IPS-15b (cell line): ENCODE measurements at regions not wholly inside any gene's neighbourhood (a gene's known extent, or its start where the extent isn't known, plus 50 kb on each side); places are given as distances from the start of the nearest gene placed in this dataset.

Source experiments
- H3K27me3 ChIP-seq: one replicate; pipeline ENCODE4 v1.6.1; 2013; ENCODE audit warnings: low read length; ENCODE audit not compliant: control insufficient read depth, insufficient read depth
- H3K36me3 ChIP-seq: one replicate; pipeline ENCODE4 v1.6.1; 2013; ENCODE audit warnings: low read length; ENCODE audit not compliant: control insufficient read depth, insufficient read depth
- H3K4me1 ChIP-seq: one replicate; pipeline ENCODE4 v1.6.1; 2013; ENCODE audit warnings: mild to moderate bottlenecking, low read length; ENCODE audit not compliant: control insufficient read depth, insufficient read depth
- H3K4me3 ChIP-seq: one replicate; pipeline ENCODE4 v1.5.1; 2013; ENCODE audit warnings: low read depth, low read length
- H3K9ac ChIP-seq: one replicate; pipeline ENCODE4 v1.6.1; 2013; ENCODE audit warnings: low read depth, mild to moderate bottlenecking, low read length
- H3K9me3 ChIP-seq: one replicate; pipeline ENCODE4 v1.6.1; 2013; ENCODE audit warnings: mild to moderate bottlenecking, low read length; ENCODE audit not compliant: control insufficient read depth, insufficient read depth

DNA sequence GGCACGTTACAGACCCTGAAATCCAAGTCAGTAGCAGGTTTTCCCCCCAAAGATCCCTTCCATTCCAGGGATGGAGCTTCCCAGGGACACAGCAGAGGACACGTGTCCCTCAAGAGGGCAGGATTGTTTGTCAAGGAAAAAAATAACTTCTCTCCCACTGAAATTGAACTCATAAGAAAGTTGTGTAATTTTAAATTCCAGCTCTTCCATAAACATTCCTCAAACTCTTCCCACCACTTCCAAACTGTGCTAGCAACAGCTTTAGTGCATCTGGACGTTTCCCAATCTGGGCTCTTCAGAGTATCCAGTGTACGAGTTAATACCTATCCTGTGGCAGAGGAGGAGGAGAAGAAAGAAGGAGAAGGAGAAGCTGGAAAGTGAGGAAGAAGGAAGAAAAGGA lies 79.6 kb downstream of the PSMG1 start:
- Histone ChIP-seq H3K4me1 (no peaks in the 10 kb centered on the region), H3K9me3 (no peaks in the 10 kb centered on the region), H3K27me3 (no peaks in the 10 kb centered on the region), H3K36me3 (no peaks in the 10 kb centered on the region), H3K4me3 (no peak overlapping the region), H3K9ac (no peak overlapping the region)

DNA sequence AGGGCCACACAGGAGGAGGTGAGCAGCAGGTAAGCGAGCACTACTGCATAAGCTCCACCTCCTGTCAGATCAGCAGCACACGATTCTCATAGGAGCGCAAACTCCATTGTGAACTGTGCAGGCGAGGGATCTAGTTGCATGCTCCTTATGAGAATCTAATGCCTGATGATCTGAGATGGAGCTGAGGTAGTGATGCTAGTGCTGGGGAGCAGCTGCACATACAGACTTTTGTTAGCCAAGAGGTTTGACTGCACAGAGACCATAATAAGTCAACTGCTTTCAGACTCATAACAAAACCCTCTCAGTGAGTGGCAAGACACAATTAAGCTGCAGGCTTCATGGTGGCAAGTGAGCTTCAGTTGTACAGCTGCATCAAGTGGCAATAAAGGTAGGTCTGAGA lies 83.4 kb downstream of the PSMG1 start:
- no peaks in the 10 kb centered on the region for H3K9me3 ChIP-seq
- peaks cover 6% of the 10 kb centered on the region for H3K4me1 ChIP-seq
- no peaks in the 10 kb centered on the region for H3K27me3 ChIP-seq
- H3K9ac ChIP-seq: no peak overlapping the region
- no peaks in the 10 kb centered on the region for H3K36me3 ChIP-seq
- H3K4me3 ChIP-seq: no peak overlapping the region

DNA sequence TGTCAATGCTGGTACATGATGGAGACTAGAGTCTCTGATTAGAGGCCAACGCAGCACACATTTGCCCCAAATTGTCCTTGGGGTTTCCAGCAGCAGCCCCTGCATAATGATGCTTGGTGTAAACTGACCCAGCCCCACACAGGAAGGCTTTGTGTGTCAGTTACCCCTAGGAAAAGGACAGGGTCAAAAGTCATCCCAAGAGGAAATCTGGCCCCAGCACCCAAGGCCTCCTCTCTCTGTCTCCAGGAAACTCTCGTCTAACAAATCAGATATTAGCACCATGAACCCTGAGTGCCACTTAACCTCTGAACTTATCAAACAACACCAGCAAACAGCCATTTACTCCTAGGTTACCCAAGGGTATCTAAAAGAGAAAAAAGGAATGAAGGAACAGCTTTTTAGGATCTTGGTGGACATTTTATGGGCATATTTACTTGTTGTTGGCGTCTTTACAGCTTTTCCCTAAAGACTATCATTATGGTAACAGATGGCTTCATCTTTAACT lies 84.5 kb downstream of the PSMG1 start:
- H3K9me3 ChIP-seq: no peaks in the 10 kb centered on the region
- no peak overlapping the region for H3K9ac ChIP-seq
- no peak overlapping the region for H3K4me3 ChIP-seq
- peaks cover 6% of the 10 kb centered on the region for H3K4me1 ChIP-seq
- H3K27me3 ChIP-seq: no peaks in the 10 kb centered on the region
- no peaks in the 10 kb centered on the region for H3K36me3 ChIP-seq

DNA sequence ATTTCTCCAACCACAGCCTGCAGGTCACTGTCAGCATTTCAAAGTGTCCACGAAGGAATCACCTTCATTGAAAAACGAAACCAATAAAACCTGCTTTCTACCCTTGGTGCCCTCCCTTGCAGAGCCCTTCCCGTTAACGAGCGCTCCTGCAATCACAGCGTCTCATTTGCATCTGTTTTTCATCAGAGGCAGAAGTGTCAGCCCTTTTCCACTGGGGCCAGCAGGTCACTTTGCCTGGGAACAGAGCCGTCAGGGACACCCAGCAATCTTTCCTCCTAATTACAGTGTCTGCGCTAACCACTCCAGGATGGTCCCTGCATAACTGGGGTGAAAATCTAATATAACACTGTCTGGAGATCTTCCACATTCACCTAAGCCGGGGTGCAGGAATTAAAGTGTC lies 85.3 kb downstream of the PSMG1 start:
- Histone ChIP-seq H3K9me3 (no peaks in the 10 kb centered on the region), H3K4me1 (peaks cover 6% of the 10 kb centered on the region)

DNA sequence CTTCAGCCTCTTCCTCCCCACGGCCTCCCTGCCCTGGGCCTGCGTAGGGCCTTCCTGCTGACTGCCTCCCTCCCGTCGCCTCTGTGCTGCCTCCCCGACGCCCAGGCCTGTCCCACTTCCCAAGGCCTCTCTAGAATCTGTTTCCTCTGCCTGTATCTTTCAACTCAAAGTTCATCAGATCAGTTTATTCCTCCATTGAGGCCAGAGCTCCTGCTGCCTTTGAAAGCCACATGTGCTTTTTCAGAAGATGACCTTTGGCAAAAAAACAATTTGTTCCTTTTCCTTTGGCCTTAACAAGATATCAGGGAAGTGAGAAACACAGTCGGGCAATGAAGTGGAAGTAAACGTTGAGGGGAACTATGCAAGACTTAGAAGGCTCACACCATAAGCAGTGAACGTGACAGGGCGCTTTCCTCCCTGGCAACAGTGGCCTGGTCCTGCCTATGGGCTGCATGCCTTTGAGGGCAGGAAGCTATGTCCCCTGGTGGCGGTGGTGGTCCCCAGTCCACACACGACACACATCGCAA lies 85.9 kb downstream of the PSMG1 start:
- H3K4me3 ChIP-seq: no peak overlapping the region
- no peaks in the 10 kb centered on the region for H3K9me3 ChIP-seq
- H3K27me3 ChIP-seq: no peaks in the 10 kb centered on the region
- H3K4me1 ChIP-seq: peaks cover 6% of the 10 kb centered on the region
- H3K36me3 ChIP-seq: no peaks in the 10 kb centered on the region
- no peak overlapping the region for H3K9ac ChIP-seq

More for the DNA sequence above, 85.3 kb downstream of the PSMG1 start:
- no peak overlapping the region for H3K9ac ChIP-seq
- no peaks in the 10 kb centered on the region for H3K36me3 ChIP-seq
- H3K27me3 ChIP-seq: no peaks in the 10 kb centered on the region
- H3K4me3 ChIP-seq: no peak overlapping the region

DNA sequence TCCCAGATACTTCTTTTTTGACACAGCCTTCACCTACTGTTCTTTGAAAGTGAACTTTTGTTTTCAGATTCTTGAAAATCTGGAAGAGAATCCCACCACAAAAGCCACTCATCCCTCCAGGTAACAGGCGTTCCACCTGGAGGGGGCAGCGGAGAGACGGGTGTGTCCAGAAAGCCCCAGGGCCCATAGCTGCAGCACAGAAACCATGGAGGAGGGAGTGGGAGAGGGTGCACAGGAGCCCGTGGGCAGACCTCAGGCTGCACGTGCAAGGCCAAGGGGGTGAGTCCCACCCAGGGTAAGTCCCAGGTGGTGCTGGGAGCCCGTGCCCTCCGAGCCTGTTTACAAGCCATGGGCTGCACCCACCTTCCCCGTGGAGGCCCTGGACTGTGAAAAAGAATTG lies 86.5 kb downstream of the PSMG1 start:
- Histone ChIP-seq H3K9ac (no peak overlapping the region), H3K9me3 (no peaks in the 10 kb centered on the region), H3K4me3 (no peak overlapping the region), H3K4me1 (peaks cover 6% of the 10 kb centered on the region), H3K27me3 (no peaks in the 10 kb centered on the region), H3K36me3 (no peaks in the 10 kb centered on the region)

DNA sequence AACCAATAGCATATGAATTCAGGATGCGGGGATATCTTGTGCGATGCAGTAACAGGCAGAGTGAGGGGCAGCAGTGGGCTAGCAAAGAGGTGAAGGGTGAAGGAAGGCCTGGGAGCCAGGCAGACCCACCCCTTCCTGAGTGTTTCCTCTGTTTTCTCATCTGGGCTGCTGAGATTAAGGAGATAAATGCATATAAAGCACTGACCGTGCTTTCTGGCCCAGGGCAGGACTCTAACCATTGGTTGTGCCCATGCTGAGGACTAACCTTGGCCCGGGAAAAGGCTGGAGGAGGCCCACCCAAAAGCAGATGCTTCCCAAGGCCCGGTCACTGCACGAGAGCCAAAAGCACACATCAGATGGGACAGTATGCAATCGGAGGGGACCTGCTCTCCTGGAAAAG lies 87.6 kb downstream of the PSMG1 start:
- H3K27me3 ChIP-seq: no peaks in the 10 kb centered on the region
- H3K9me3 ChIP-seq: no peaks in the 10 kb centered on the region
- no peak overlapping the region for H3K9ac ChIP-seq
- H3K36me3 ChIP-seq: no peaks in the 10 kb centered on the region
- no peak overlapping the region for H3K4me3 ChIP-seq
- H3K4me1 ChIP-seq: peaks cover 6% of the 10 kb centered on the region

DNA sequence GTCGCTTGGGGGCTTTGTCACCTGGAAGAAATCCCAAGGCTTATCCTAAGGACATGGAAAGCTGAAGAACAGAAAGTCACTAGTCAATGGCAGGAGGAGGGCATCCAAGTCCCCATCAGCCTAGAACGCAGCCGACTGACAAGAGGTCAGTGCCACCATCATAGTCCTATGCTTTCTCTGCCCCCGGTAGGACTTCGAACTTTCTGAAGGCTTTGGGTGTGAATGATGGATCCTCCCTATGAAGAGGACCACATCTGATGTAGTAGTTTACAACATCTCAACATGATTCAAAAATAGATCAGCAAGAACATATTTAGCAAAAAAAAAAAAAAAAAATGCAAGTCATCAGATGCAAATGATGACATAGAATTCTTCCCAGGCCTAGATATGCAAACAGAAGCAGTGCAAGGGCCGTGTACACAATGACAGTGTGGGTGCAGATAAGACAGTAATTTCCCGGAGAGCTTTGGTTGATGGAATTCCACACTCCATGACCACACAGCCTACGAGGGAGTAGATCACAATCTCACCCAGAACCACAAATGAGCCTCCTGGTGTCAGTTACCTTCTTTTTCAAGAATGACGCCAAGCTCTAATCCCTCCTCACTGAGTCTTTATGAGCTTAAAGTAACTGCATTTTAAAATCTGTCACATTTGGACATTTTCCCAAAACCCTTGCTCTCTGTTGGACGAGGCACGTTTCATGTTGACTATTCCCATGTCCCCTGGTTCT lies 88.2 kb downstream of the PSMG1 start:
- H3K4me1 ChIP-seq: peaks cover 6% of the 10 kb centered on the region
- H3K27me3 ChIP-seq: no peaks in the 10 kb centered on the region

DNA sequence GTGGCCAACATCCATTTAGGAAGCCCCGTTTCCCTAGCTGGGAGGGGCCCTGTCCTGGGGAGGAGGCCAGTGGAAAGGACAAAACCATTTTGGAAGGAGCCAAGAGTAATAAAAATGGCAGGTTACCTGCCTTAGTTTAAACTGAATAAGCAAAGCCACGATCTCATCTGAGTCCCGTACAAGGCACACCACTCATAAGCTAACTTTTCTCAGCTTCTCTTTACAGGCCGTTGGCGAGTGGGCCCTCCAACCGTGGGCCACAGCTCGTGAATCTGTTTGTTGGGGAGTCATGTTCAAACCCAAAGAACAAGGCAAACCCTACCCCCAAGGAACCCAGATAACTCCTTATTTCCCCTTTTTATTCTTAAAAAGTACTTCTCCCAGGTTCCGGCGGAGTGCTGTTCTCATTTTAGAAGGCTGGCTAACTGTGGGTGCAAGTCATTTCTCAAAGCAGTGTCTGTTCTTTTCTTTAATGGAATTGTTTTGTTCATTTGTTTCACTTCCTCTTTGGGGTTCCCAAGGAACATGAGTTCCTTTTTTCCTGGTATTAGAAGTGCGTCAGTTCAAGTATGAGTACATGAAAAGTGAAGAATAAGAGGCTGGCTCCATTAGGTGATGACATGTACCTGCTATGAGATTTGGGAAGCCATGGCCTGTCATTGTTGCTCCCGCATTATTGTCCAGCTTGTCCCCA lies 89.0 kb downstream of the PSMG1 start:
- no peak overlapping the region for H3K4me3 ChIP-seq
- H3K9ac ChIP-seq: no peak overlapping the region
- peaks cover 6% of the 10 kb centered on the region for H3K4me1 ChIP-seq
- no peaks in the 10 kb centered on the region for H3K9me3 ChIP-seq
- no peaks in the 10 kb centered on the region for H3K36me3 ChIP-seq
- H3K27me3 ChIP-seq: no peaks in the 10 kb centered on the region

More for the DNA sequence above, 88.2 kb downstream of the PSMG1 start:
- Histone ChIP-seq H3K36me3 (no peaks in the 10 kb centered on the region), H3K4me3 (no peak overlapping the region), H3K9me3 (no peaks in the 10 kb centered on the region), H3K9ac (no peak overlapping the region)

DNA sequence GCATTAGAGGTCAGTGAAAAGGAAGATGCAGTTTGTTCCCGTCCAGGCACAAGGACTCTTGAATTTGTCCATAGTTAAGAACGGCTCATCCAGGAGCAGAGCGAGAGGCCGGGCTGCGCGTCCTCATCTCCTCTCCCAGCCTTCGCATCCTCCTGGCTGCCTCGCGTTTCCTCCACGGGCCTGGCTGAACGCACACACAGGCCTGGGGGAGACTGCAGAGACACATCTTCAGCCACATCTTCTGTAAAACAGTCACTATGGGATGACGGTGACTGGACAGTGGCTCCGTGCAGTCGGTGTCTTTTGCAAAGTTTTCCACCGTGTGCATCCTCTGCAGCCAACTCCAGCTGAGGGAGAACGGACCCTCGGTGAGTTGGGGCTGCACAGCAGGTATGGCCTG lies 89.7 kb downstream of the PSMG1 start:
- Histone ChIP-seq H3K4me1 (peaks cover 6% of the 10 kb centered on the region), H3K9ac (no peak overlapping the region), H3K4me3 (no peak overlapping the region), H3K9me3 (no peaks in the 10 kb centered on the region), H3K36me3 (no peaks in the 10 kb centered on the region), H3K27me3 (no peaks in the 10 kb centered on the region)

DNA sequence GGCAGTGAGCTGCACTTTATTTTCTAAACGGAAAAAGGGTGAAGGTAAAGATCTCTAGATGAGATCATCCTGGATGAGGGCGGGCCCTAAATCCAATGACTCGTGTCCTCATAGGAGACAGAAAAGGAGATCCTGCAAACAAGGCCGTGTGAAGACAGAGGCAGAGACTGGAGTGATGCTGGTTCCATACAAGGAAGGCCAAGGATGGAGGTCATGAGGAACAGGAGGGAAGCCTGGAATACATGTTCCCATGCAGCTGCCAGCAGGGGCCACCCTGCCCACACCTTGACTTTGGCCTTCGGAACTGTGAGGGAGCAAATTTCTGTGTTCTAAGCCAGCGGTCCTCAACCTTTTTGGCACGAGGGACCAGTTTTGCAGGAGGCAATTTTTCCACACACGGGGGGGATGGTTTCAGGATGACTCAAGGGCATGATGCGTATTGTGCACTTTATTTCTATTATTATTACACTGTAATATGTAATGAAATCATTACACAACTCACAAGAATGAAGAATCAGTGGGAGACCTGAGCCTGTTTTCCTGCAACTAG lies 94.3 kb downstream of the PSMG1 start:
- H3K27me3 ChIP-seq: no peaks in the 10 kb centered on the region
- H3K36me3 ChIP-seq: no peaks in the 10 kb centered on the region
- H3K4me1 ChIP-seq: no peaks in the 10 kb centered on the region

DNA sequence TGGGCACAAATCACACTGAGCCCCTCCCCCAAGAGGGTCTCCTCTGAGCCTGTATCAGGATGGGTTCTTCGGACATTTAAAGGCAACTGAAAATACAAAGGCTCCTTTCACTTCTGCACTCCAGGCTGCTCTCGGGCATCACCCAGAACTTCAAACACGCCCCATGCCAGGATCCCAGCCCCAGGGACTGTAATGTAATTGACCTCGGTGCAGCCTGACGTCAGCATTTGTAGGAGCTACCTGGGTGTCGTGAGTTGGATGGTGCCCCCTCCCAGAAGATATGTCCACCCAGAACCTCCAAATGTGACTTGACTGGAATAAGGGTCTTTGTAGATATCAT lies 95.2 kb downstream of the PSMG1 start:
- no peak overlapping the region for H3K9ac ChIP-seq
- H3K27me3 ChIP-seq: no peaks in the 10 kb centered on the region
- no peaks in the 10 kb centered on the region for H3K9me3 ChIP-seq
- no peaks in the 10 kb centered on the region for H3K36me3 ChIP-seq
- H3K4me1 ChIP-seq: no peaks in the 10 kb centered on the region
- no peak overlapping the region for H3K4me3 ChIP-seq

More for the DNA sequence above, 94.3 kb downstream of the PSMG1 start:
- Histone ChIP-seq H3K9me3 (no peaks in the 10 kb centered on the region), H3K9ac (no peak overlapping the region), H3K4me3 (no peak overlapping the region)
